NAMALWA (cell line): ENCODE measurements at regions not wholly inside any gene's neighbourhood (a gene's known extent, or its start where the extent isn't known, plus 50 kb on each side); places are given as distances from the start of the nearest gene placed in this dataset.
"Not testable (repeated sequence)": the region's sequence is repeated elsewhere in the genome, so short reads cannot be mapped to it uniquely, and the experiment has no call there.

ENCODE experiments used
- DNase-seq: peaks from one replicate; pipeline ENCODE4 v3.0.0-alpha.2; 2015; ENCODE audit warnings: low spot score

DNA sequence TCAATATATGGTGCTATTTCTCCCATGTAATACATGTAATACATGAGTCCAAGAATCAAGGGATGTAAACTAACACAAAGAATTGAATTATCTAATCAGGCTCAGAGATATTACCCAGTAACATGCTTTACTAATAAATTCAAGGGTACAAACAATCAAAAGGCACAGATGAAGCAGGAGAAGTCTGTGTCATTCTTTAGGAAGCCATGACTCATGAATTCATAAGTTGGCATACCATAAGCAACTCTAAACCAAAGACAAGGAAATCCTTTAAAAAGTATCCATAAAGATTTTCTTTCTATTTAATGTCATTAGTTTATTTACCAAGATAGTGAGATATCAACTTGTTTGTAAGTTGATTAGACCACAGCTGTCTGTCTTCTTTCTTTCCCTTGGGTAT lies 446.0 kb upstream of the IMPG1 start:
- no peak for DNase-seq

DNA sequence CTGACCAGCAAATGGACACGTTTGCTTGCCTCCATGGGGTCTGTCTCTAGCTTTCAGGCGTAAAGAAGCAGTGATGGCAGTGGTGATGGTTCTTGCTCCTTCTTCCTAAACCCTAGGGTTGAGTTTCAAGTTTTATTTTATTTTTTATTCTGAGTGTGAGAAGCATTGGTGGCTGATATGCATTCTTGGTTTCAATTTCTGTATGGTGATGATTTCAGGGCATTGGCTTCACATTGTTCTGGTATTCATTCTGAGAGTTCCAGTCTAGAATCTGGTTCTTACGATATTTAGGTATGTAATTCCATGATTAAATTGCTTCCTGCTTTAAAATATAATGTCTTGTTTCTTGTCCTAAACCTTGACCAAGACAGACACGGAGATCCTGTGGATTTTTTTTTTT lies 444.5 kb upstream of the IMPG1 start:
- DNase-seq: no peak

DNA sequence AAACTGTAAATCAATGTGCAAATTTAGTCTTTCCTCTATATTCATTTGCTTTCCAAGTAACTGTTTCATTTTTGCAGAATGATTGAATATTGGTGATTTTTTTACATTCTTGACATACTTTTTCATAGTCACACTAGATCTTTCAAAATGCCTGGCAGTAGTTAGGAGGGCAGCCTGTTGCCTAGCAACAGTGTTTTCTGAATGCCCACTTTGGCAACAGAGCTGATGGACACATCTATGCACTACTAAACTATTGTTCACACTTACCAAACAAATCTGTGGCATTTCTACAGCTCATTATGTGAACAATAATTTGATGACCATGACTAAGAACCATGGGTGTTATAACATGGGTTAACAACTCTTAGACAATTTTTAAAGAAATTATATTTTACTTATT lies 438.0 kb upstream of the IMPG1 start:
- DNase-seq: no peak

DNA sequence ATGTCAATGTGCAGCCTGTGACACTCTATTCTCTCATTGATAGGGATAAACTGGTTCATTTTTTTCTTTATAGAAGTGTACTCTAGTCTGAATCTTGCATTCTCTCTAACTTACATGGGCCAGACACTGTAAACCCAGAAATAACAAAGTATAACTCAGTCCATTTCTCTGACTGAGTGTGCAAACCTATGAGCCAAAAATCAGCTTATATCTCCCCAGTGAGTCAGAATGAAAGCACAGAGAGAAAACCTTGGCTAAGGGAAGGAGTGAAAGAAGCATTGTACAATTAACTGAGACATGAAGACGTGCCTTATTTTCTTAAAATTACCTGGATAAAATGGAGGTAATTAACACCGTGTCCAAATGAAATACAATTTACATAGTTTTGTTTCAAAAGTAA lies 436.9 kb upstream of the IMPG1 start:
- DNase-seq: no peak

DNA sequence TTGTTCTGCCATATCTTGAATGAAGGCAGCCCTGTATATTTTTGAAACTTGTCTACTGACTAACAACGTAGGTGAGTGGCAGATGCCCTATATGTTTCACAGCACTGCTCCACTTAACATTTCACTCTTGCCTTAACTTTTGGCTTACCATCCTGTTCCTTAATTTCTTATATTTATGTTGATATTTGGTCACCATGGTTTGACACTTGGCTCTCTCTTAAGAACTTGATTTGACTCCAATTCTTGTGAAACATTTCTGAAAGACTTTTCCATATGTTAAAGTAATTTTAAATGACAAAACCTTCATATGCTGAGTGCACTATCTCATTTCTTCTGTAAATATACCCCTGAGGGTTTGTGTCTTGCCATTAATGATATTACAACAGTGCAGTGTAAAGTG lies 434.3 kb upstream of the IMPG1 start:
- DNase-seq: no peak

DNA sequence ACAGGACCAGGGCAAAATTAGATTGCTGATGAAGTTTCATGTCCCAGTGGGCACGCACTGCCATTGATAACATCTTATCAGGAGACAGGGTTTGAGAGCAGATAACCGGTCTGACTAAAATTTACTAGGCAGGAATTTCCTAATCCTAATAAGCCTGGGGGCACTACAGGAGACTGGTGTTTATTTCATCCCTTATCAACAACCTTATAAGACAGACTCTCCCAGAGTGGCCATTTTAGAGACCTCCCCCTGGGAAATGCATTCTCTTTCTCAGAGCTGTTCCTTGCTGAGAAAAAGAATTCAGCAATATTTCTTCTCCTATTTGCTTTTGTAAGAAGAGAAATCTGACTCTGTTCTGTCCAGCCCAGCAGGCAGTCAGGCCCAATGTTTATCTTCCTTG lies 423.4 kb upstream of the IMPG1 start:
- peak; percentile 5 for DNase-seq

DNA sequence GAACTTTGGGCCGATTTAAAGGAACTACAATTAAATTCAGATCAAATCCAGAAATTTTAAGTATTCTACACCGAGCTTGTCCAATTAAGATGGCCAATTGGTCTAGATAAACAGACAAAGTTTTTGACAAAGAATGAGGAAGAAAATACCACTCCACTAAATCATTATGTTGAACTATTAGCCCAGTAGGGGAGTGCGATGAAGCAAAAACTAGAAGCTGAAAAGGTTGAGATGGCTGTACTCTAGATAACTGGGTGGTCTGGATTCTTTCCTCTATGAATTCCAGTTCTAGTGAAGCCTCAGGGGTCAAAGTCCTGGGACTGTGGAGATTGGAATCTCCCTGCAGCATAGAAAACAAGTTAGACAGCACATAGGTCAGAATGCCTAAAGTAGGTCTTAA lies 418.9 kb upstream of the IMPG1 start:
- DNase-seq: not testable (repeated sequence)

DNA sequence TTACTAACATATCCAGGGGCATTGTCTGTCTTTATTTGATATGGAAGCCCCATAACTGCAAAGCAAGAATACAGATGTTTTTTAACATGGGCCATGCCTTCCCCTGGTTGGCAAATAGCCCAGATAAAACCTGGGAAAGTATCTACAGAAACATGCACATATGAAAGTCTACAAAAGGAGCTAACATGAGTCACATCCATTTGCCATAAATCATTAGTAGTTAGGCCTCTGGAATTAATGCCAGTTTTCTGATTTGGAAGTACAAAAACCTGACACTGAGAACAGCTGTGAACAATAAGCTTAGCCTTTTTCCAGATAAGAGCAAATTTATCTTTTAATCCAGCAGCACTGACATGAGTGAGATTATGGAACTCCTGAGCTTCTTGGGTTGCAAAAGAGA lies 418.0 kb upstream of the IMPG1 start:
- no peak for DNase-seq

DNA sequence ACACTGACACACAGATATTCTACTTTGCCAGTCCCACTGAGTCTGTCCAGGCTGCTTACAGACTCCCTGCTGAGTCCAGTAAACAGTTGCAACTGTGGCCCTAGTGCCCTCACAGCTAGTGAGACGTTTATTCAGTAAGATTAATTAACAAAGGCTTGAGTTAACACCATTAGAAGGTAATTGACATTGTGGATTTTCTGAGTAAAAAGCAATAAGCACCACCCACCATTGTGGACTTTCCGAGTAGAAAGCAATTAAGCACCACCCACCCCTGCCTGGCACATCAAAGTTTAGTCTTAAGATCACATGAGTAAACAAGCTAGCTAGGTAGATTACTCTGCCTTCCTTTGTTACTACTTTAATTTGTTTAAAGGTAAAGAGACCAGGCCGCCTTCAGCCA lies 408.6 kb upstream of the IMPG1 start:
- DNase-seq: no peak

DNA sequence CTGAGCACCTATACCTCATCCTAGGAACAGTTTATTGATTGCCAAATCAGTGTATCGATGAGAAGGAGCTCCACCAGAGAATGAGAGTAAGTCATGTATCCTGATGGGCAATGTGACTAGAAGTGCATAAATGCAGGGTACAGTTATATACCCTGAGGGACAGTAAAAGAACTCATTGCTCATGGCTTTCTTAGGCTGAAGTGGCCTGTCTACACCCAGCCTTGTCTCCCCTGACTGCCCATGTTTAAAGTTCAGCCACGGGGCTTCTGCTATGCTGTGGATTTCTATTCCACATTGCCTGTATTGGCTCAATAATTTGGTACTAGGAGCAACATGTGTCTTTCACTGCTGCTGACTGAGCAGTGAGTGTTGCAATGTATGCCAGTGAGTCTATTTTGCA lies 400.4 kb upstream of the IMPG1 start:
- DNase-seq: no peak

DNA sequence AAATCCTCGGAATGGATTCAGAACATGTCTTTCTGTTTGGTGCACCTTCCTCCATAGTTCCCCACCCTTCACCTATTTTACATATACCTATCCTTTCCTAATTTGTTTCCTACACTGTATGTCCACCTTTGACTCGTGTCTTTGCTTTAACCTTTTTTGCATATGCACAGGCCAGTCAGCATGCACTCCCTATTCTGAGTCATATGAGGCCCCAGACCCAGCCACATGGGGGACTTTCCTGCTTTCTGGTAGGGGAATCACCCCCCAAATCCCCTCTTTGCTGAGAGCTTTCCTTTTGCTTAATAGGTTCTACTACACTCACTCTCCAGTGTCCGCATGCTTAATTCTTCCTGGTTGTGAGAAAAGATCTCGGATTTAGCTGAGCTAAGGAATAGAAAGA lies 393.8 kb upstream of the IMPG1 start:
- DNase-seq: no peak

DNA sequence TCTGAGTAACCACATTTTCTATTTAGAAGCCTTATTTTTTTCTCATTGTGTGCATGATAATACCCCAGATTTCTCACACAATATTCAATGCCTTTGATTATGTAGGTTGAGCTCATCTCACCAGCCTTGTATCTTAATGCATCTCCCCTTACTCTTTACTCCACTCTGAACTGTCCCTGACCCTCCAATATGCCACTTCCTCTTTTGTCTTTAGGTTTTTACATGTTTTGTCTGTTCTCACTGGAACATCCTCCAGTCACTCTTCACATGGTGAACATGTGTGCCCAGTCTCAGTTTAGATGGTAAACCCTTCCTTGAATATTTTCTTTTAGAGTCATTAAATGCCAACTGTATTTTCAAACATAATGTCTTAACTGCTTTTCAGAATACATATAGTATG lies 392.9 kb upstream of the IMPG1 start:
- no peak for DNase-seq

DNA sequence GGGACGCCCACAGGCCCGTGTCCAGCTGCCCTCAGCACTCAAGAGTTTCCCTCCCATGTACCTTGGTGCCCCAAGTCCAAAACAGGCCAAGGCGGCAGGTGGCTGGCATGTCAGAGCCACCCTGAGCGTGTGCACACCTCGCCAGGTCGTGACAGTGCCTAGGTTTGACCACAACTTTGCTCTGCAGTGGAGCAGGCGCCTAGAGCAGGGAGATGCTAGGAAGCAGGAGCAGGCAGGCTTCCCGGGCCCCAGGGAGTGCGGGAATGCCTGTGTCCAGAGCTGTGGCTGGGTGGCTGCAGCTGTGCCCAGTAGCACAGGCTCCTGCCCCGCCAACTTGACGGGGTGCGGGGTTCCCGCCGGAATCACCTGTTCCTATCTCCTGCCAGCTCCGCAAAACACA lies 380.8 kb upstream of the IMPG1 start:
- no peak for DNase-seq

DNA sequence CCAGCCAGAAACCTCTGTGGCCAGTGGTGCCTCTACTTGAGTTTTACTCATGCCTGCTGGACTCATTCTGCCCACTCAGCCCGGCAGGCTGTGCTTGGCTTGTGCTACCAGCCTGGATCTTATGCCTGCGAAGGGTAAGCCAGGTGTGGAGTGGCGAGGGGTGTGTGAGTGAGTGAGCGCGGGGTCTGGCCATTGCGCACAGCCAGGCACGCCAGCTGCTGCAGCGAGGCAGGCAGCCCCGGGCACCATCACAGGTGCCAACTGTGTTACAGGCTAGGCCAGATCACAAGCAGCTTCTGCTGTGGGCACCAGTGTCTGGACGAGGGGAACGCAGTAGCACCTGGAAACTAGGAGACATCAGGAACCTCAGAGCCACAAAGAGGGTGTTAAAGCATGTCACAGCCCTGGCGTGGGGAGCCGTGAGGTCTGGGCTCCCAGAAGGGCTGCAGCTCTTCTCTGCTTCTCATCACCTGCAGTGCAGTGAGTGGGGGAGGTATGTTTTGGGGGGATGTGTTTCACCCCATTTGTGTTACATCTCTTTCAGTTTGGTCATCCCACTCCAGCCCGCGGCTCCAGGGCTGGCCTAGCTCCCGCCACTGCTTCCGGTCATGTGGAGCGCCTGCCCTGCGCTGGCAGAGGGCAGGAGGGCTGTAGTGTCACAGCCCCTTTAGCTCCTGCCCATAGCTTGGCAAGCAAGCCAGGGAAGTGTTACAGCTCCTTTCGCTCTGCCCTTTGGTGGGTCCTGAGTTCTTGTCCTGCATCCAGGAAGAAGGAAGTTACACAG lies 379.7 kb upstream of the IMPG1 start:
- DNase-seq: no peak

DNA sequence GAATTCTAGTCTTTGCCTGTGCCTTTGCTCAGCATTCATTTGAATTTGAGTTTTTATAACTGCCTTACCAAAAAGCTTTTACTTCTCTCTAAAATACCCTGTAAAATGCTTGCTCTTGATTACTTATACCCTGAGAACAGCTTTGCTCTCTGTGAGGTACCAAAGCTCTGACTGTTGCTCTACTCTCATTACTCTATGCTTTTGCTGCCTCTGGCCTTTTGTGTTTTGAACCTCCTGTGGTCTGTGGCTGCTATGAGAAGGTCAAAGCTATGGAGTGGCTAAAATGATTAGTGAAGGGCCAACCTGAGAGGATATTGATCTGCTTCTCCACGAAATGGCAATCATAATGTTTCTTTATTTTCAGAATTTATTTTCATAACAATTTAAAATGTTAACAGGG lies 375.6 kb upstream of the IMPG1 start:
- no peak for DNase-seq

DNA sequence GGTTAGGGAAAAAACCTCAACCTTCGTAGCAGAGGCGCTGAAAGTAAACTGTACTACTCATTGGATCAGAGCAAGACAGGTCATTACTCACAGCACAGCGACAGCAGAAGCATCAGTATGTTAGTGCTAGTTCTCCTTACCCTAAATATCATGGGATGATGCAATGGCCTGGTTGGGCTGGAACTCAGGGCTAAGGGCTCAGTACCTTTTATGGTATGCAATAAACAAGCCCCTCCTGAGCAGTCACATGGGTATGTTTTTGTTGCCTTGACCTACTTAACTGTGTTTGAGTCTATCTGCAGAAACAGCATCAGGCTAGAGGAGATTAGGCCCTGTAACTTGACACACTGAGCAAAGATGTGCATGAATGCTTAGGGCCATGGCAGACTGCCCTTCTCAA lies 369.4 kb upstream of the IMPG1 start:
- DNase-seq: no peak

DNA sequence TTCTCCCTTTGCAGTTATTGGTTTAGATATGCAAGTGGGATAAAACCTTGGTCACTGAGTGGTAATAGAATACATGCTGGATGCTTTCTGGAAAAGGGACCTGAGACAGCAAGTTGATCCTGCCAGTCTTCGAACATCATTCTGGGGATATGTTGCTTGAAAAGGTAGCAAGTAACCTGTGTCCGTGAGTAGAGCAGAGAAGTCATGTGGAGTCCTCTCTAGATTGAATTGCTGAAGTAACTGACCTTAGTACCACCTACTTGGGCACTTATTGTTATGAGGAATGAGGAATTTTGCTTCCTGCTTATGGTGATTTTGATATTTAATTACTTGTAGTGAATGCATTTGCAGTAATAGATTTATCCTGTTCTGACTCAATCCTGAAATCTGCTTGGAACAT lies 367.3 kb upstream of the IMPG1 start:
- no peak for DNase-seq

DNA sequence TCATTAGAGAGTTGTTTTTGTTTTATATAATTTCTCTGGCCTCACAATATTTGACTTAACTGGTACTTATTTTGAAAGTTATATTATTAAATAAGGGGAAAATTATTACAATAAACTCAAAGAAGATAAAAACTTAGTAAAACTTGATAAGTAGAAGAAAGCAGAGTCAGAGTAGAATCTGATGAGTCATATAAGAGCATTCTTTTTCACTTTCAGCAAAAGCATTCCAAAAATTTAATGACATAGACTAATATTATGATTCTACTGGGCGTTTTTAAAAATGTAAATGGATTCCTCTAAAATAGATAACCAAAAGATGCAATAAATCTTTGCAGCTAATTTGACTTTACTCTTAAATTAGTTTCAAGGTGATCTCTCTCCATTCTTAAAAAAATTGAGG lies 366.3 kb upstream of the IMPG1 start:
- DNase-seq: no peak

DNA sequence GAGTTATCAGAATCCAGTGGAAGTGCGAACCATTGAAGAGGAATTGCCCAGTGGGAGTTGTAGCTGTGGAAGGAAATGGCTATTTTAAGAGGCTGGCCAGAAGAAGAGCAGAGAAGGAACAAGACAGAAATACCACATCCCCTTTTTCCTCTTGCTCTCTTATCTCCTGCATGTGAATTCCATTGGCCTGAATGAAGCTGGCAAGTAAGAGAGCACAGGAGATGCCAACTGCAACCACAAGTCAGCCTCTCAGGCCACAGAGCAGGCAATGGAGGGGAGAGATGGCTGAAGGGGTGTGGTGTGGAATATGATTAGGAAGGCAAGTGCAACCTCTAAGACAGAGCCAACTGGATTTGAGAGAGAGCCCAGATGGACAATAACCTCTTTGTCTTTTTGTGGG lies 362.7 kb upstream of the IMPG1 start:
- no peak for DNase-seq

DNA sequence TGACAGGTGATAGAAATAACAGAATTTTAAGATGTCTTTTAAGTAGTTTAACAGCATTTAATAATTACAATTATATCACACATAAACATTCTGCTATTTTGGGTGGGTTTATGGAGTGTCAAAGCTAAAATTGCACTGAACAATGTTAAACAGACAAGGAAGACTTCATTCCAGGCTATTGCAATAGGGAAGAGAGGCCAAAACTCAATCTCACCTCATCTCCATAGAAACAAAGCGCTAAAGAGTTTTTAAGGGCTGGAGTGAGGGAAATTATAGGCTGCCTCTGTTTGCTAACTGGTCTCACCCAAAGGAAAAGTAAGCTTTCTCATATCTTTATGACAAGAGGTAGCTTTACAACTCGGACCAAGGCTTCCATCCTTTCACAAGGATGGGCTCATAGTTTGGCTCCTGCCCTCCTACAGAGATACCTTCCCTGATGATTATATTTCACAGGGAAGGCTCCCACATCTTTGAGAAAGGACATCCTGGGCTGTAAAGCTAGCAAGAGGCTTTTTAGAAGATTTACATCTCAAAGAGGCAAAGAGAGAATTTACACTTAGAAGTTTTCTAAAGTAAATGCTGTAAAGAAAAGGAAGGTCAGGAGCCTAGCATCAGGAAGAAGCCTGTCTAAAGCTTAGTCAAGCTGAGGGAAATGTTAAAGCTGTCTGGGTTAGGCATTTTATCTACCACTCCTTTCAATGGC lies 350.2 kb upstream of the IMPG1 start:
- DNase-seq: no peak

DNA sequence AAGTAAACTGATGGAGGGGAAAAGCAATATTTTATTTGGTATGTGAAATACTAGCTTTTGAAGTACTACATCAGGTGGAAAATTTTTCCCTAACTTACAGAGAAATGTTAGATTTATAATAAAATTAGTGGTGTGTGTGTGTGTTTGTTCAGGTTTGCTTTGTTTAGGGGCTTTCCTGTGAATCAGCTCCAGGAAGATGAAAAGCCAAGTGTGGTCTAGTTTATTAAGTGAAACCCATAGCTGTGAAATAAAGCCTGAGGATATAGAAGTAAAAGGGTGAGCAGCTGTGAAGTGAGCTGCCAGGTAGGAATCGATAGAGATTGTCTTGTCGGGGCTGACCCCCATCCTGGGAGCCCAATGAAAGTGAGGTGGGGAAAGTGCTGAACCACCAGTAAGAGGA lies 347.6 kb upstream of the IMPG1 start:
- DNase-seq: no peak

DNA sequence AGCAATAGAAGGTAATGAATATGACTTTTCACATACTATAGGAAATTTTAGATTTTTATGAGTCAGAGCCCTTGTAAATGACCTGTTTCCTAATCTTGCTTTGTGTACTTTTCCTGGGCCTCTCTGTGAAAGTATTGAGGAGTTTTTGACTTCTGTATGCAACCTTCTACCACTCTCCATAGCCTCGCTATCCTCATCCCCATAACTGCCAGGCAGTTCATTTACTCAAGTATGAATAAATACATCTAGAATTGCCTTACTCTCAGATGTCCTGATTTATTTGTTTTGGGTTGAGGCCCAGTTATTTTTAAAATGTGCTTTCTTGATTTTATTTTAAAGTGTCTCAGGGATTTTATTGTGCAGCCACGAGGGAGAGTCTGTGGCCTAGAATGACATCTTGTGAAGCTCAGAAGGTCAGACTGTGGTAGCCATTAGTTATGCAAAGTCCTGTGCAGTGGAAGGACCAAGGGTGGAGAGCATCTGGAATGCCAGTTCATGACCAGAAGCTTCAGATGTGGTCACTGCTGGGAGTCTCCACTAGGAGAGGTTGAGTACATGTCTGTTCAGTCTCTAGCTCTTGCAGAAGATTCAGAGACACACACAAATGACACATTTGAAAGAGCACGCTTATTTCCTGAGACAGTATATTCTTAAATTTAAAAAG lies 346.2 kb upstream of the IMPG1 start:
- no peak for DNase-seq

DNA sequence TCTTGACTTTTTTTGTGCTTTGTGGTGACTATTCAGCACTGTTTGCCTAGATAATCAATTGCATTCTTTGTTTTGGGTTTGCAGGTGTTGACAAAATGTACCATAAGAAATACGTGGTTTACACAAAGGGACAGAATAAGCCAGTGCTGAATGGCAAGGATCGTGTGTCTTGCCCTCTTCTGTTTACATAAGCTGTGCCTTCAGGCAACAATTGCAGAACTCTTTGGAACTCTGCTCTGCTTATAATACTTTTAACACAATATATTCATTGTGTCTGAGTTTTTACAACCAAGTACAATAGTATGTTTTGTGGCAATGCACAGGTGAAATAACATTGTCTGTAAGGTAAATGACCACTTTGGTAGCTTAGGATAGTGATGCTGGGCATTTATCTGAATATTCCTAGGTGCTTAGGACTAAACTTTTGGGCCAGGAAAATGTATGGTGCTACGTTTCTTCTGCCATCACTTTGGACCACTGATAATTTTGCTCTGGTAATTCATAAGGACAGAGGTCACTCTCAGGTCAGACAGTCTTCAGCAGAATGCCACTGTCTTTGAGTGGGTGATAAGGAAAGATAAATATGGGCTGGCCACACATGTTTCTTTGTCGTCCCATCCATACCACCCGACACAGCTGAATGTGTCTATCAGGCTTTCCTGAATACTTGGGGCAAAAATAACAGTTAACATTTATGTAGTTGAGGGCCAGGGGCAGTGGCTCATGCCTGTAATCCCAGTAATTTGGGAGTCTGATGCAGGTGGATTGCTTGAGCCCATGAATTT lies 344.6 kb upstream of the IMPG1 start:
- no peak for DNase-seq
